Heart left ventricle (tissue), 16 donors: ENCODE measurements at regions not wholly inside any gene's neighbourhood (a gene's known extent, or its start where the extent isn't known, plus 50 kb on each side); places are given as distances from the start of the nearest gene placed in this dataset.
"Not testable (repeated sequence)": the region's sequence is repeated elsewhere in the genome, so short reads cannot be mapped to it uniquely, and the experiment has no call there.

Experiments used
- ATAC-seq, 4 donors: fragments of 200-7000 bp; cut with Tn5 transposase; one replicate each; pipeline ENCODE4 v1.9.1; 2020 to 2022; ENCODE audit warnings: moderate library complexity in 4 of 4, mild to moderate bottlenecking in 3 of 4, moderate number of reproducible peaks in 1 of 4
- DNase-seq, 5 donors: peaks; one replicate each; pipeline ENCODE4 v3.0.0-alpha.2; 2020
- H3K27ac ChIP-seq, 12 donors: fragments of 200-600 bp; sonication (generic) in 4 of 12; one replicate each; pipeline versions ENCODE4 v1.5.0 to v1.8.0; 2016 to 2022; ENCODE audit warnings: mild to moderate bottlenecking in 2 of 12
- H3K27me3 ChIP-seq, 9 donors: fragments of 200-600 bp; sonication (generic) in 2 of 9; one replicate each; pipeline versions ENCODE4 v1.5.1 to v1.8.0; 2016 to 2022; ENCODE audit warnings: mild to moderate bottlenecking in 3 of 9
- H3K36me3 ChIP-seq, 9 donors: fragments of 200-600 bp; sonication (generic) in 2 of 9; one replicate each; pipeline versions ENCODE4 v1.5.0 to v1.8.0; 2018 to 2022; ENCODE audit warnings: mild to moderate bottlenecking in 2 of 9
- H3K4me1 ChIP-seq, 12 donors: fragments of 200-600 bp; sonication (generic) in 4 of 12; one replicate each; pipeline versions ENCODE4 v1.5.0 to v1.8.0; 2016 to 2022; ENCODE audit warnings: mild to moderate bottlenecking in 3 of 12
- H3K4me3 ChIP-seq, 12 donors: fragments of 200-600 bp; sonication (generic) in 4 of 12; one replicate each; pipeline versions ENCODE4 v1.5.0 to v1.8.0; 2017 to 2022; ENCODE audit warnings: mild to moderate bottlenecking in 9 of 12, moderate library complexity in 4 of 12
- H3K9me3 ChIP-seq, 12 donors: fragments of 200-600 bp; sonication (generic) in 4 of 12; one replicate each; pipeline versions ENCODE4 v1.5.0 to v1.8.0; 2016 to 2022; ENCODE audit warnings: mild to moderate bottlenecking in 1 of 12
- CTCF ChIP-seq, 12 donors: fragments of 200-600 bp; sonication (generic) in 4 of 12; IDR thresholded peaks; one replicate each; pipeline versions ENCODE4 v1.5.0 to v1.8.0; 2018 to 2022; ENCODE audit warnings: antibody characterized with exemption in 12 of 12, mild to moderate bottlenecking in 5 of 12
- POLR2A ChIP-seq, 2 donors: fragments of 450-650 bp; IDR thresholded peaks; one replicate each; pipeline ENCODE4 v1.6.1; 2017; ENCODE audit warnings: antibody characterized with exemption in 2 of 2, mild to moderate bottlenecking in 2 of 2, moderate library complexity in 2 of 2
- WGBS, 4 donors: extraction: QIAGEN DNeasy Blood & Tissue Kit in 2 of 4; methylation state at CpG; one replicate each; pipeline versions ENCODE4 v1.1.5 to v1.1.7; 2013 to 2018; 5-methylcytosine and 5-hydroxymethylcytosine counted together
- intact Hi-C, 10 donors: fragments of 100-400 bp; cut with DNase I; formaldehyde crosslinking; loops; one replicate each; pipeline versions ENCODE4 v1.11.1 to v1.14.2; 2022
- donor health status: ischemic (EF 13 %, LVEDD 7.1; RV severe dilation, severe dysfunction).
- donor health status: healthy with polysubstance abuse.
- donor health status: DM: no; HTN: yes; CAD: no.
- donor health status: DM: no; HTN: no; CAD: no.
- donor health status: ischemic (EF 25% LVEDD 6.9; RV normal size, moderate dysfunction).
- donor health status: ischemic (EF 25% LVEDD 5.7; RV mildly dilated, moderate dysfunction).
- donor health status: healthy.
- donor health status: DM: yes; HTN: yes; CAD: no.
- donor health status: ischemic (EF 35%, LVEDD 5.7; RV mildly dilated, moderate dysfunction).
- donor health status: nonischemic (EF 11% LVEDD 7.7; RV severe dilation, severe dysfunction).
- donor health status: DM: yes; HTN: yes; CAD: no.
- donor health status: PGD.
- donor health status: ischemic (EF 29% LVEDD 5.4; RV normal size, mild dysfunction).
- donor health status: nonischemic (EF 23%, LVEDD 6.1; RV moderate dilation, normal function).

- H3K36me3 ChIP-seq: no peaks in the 10 kb centered on the region
- WGBS, 4 donors: 72 to 86% (median 73%) methylated on average over 3 of the region's 3 CpGs
- H3K9me3 ChIP-seq: no peaks in the 10 kb centered on the region
- intact Hi-C loops: no loop called here
- H3K4me3 ChIP-seq: no peak overlapping the region
- no peaks in the 10 kb centered on the region for H3K4me1 ChIP-seq
- no peak overlapping the region for H3K27ac ChIP-seq
- TF ChIP-seq POLR2A (IDR thresholded peaks at IDR 0.05): no peak
- TF ChIP-seq CTCF (IDR thresholded peaks at IDR 0.05): no peak
- no peak for DNase-seq
- no peaks in the 10 kb centered on the region for H3K27me3 ChIP-seq
- no peak for ATAC-seq
These were observed 94.6 kb upstream of the IGFBPL1 start for GRCh38 chr9:38518826-38519225.

GRCh38 chr9:38516273-38516672, 92.0 kb upstream of the IGFBPL1 start:
- WGBS, 4 donors: 64 to 79% (median 71%) methylated on average over 3 of the region's 3 CpGs

GRCh38 chr9:38515055-38515454, 90.8 kb upstream of the IGFBPL1 start:
- DNase-seq, H3K27me3 ChIP-seq, intact Hi-C loops, H3K4me3 ChIP-seq, H3K4me1 ChIP-seq, H3K27ac ChIP-seq, H3K36me3 ChIP-seq, H3K9me3 ChIP-seq, ATAC-seq: not testable (repeated sequence)
- 55 to 67% (median 65%) methylated on average over 3 of the region's 3 CpGs for WGBS, 4 donors

More at GRCh38 chr9:38516273-38516672, 92.0 kb upstream of the IGFBPL1 start:
- H3K27ac ChIP-seq, H3K36me3 ChIP-seq, H3K9me3 ChIP-seq, intact Hi-C loops, ATAC-seq, H3K27me3 ChIP-seq, DNase-seq, H3K4me1 ChIP-seq, H3K4me3 ChIP-seq: not testable (repeated sequence)

- H3K9me3 ChIP-seq, H3K27ac ChIP-seq, H3K4me3 ChIP-seq, DNase-seq, intact Hi-C loops, H3K4me1 ChIP-seq, H3K27me3 ChIP-seq, ATAC-seq, H3K36me3 ChIP-seq: not testable (repeated sequence)
- WGBS, 4 donors: 55 to 69% (median 60%) methylated on average over 3 of the region's 3 CpGs
These were observed 86.1 kb upstream of the IGFBPL1 start for GRCh38 chr9:38510340-38510739.

- H3K4me3 ChIP-seq: no peak overlapping the region
- intact Hi-C loops: no loop called here
- WGBS, 4 donors: 74 to 82% (median 81%) methylated on average over 4 of the region's 4 CpGs
- ATAC-seq (no peak), DNase-seq (no peak)
- TF ChIP-seq CTCF (IDR thresholded peaks at IDR 0.05) (no peak), POLR2A (IDR thresholded peaks at IDR 0.05) (no peak)
- H3K36me3 ChIP-seq: no peaks in the 10 kb centered on the region
- peaks cover 0 to 5% (median 0%) of the 10 kb centered on the region in 9 donors for H3K27me3 ChIP-seq
- H3K4me1 ChIP-seq: no peaks in the 10 kb centered on the region
- H3K9me3 ChIP-seq: no peaks in the 10 kb centered on the region
- H3K27ac ChIP-seq: no peak overlapping the region
These were observed 83.3 kb upstream of the IGFBPL1 start for GRCh38 chr9:38507587-38507986.

- H3K36me3 ChIP-seq, H3K4me3 ChIP-seq, intact Hi-C loops, ATAC-seq, H3K9me3 ChIP-seq, DNase-seq, H3K4me1 ChIP-seq, H3K27ac ChIP-seq: not testable (repeated sequence)
- H3K27me3 ChIP-seq: peaks cover 0 to 11% (median 0%) of the 10 kb centered on the region in 9 donors
- 51 to 84% (median 61%) methylated on average over 4 of the region's 4 CpGs for WGBS, 4 donors
These were observed 75.9 kb upstream of the IGFBPL1 start for GRCh38 chr9:38500171-38500570.

GRCh38 chr9:38498551-38498950, 74.3 kb upstream of the IGFBPL1 start:
- H3K27me3 ChIP-seq: peaks cover 0 to 11% (median 0%) of the 10 kb centered on the region in 9 donors
- H3K36me3 ChIP-seq, ATAC-seq, H3K4me3 ChIP-seq, H3K9me3 ChIP-seq, intact Hi-C loops, H3K4me1 ChIP-seq, H3K27ac ChIP-seq, DNase-seq: not testable (repeated sequence)
- WGBS, 4 donors: 44 to 60% (median 49%) methylated on average over 2 of the region's 2 CpGs
